ENCODE measurements at regions not wholly inside any gene's neighbourhood (a gene's known extent, or its start where the extent isn't known, plus 50 kb on each side); places are given as distances from the start of the nearest gene placed in this dataset.

- H3K36me3 ChIP-seq (replicated peaks in 1 of 2) = no peaks in the 10 kb centered on the region
- no peaks in the 10 kb centered on the region for H3K4me1 ChIP-seq (replicated peaks in 1 of 2)
- no peak for TF ChIP-seq POLR2A (IDR thresholded peaks at IDR 0.05)
- TF ChIP-seq, protein P1, sequence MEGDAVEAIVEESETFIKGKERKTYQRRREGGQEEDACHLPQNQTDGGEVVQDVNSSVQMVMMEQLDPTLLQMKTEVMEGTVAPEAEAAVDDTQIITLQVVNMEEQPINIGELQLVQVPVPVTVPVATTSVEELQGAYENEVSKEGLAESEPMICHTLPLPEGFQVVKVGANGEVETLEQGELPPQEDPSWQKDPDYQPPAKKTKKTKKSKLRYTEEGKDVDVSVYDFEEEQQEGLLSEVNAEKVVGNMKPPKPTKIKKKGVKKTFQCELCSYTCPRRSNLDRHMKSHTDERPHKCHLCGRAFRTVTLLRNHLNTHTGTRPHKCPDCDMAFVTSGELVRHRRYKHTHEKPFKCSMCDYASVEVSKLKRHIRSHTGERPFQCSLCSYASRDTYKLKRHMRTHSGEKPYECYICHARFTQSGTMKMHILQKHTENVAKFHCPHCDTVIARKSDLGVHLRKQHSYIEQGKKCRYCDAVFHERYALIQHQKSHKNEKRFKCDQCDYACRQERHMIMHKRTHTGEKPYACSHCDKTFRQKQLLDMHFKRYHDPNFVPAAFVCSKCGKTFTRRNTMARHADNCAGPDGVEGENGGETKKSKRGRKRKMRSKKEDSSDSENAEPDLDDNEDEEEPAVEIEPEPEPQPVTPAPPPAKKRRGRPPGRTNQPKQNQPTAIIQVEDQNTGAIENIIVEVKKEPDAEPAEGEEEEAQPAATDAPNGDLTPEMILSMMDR (IDR thresholded peaks at IDR 0.05) = no peak
- WGBS, 4 donors = 93 to 100% (median 96%) methylated on average over 3 of the region's 3 CpGs
- no peak for DNase-seq
- intact Hi-C loops (cut with DNase I) = no loop called here
- H3K9me3 ChIP-seq (replicated peaks in 1 of 3) = no peaks in the 10 kb centered on the region
- H3K27ac ChIP-seq = no peak overlapping the region
- no peaks in the 10 kb centered on the region for H3K27me3 ChIP-seq
- H3K4me3 ChIP-seq = no peak overlapping the region
Observed at GRCh38 chr11:116126562-116126961, 622.3 kb upstream of the CADM1 start.

GRCh38 chr11:116124922-116125714 is 620.9 kb upstream of the CADM1 start:
- TF ChIP-seq POLR2A (IDR thresholded peaks at IDR 0.05) = no peak
- TF ChIP-seq, protein P1 (IDR thresholded peaks at IDR 0.05) = no peak
- intact Hi-C loops (cut with DNase I) = no loop called here
- WGBS, 4 donors = 81 to 88% (median 86%) methylated on average over 6 to 9 of the region's 9 CpGs
- Histone ChIP-seq H3K27me3 (no peaks in the 10 kb centered on the region), H3K9me3 (replicated peaks in 1 of 3) (peaks cover 0 to 7% (median 0%) of the 10 kb centered on the region in 3 donors), H3K27ac (no peak overlapping the region), H3K36me3 (replicated peaks in 1 of 2) (no peaks in the 10 kb centered on the region), H3K4me1 (replicated peaks in 1 of 2) (no peaks in the 10 kb centered on the region), H3K4me3 (no peak overlapping the region)
- DNase-seq = no peak

DNA sequence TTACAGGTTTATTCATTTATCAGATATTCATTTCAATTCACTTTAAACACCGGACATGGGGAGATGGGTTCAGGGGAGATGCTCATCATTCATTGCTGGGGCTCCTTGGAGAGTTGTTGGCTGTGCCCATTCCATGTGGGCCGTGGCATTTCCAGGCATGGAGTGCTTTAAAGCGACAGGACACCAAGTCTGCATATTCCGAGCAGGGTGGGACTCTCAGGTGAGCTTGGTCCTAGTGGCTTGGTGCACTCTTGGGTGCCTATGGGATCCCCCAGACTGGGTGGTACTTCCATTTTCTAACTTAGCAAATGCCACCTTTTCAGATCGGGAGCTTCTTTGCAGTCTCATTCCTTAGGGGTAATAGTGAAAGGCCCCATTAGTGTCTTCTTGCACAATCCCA is 619.5 kb upstream of the CADM1 start:
- H3K4me1 ChIP-seq (replicated peaks in 1 of 2) = no peaks in the 10 kb centered on the region
- TF ChIP-seq, protein P1 (IDR thresholded peaks at IDR 0.05) = no peak
- no peak for TF ChIP-seq POLR2A (IDR thresholded peaks at IDR 0.05)
- no peak overlapping the region for H3K4me3 ChIP-seq
- no peak overlapping the region for H3K27ac ChIP-seq
- H3K9me3 ChIP-seq (replicated peaks in 1 of 3) = peaks cover 0 to 7% (median 0%) of the 10 kb centered on the region in 3 donors
- no peaks in the 10 kb centered on the region for H3K27me3 ChIP-seq
- intact Hi-C loops (cut with DNase I) = no loop called here
- no peaks in the 10 kb centered on the region for H3K36me3 ChIP-seq (replicated peaks in 1 of 2)
- DNase-seq = peak in 1 of 7 donors; percentile 3
- 90 to 94% (median 93%) methylated on average over 5 of the region's 5 CpGs for WGBS, 4 donors

GRCh38 chr11:116122697-116123472 is 618.7 kb upstream of the CADM1 start:
- intact Hi-C loops (cut with DNase I) = no loop called here
- Histone ChIP-seq H3K4me3 (no peak overlapping the region), H3K9me3 (replicated peaks in 1 of 3) (peaks cover 0 to 7% (median 0%) of the 10 kb centered on the region in 3 donors), H3K27ac (no peak overlapping the region), H3K36me3 (replicated peaks in 1 of 2) (no peaks in the 10 kb centered on the region), H3K4me1 (replicated peaks in 1 of 2) (no peaks in the 10 kb centered on the region), H3K27me3 (no peaks in the 10 kb centered on the region)
- 80 to 84% (median 84%) methylated on average over 7 to 8 of the region's 8 CpGs for WGBS, 4 donors
- TF ChIP-seq, protein P1 (IDR thresholded peaks at IDR 0.05) = no peak
- no peak for TF ChIP-seq POLR2A (IDR thresholded peaks at IDR 0.05)
- peak in 1 of 7 donors; percentile 11 for DNase-seq
